ENCODE measurements at regions not wholly inside any gene's neighbourhood (a gene's known extent, or its start where the extent isn't known, plus 50 kb on each side); places are given as distances from the start of the nearest gene placed in this dataset.

DNA sequence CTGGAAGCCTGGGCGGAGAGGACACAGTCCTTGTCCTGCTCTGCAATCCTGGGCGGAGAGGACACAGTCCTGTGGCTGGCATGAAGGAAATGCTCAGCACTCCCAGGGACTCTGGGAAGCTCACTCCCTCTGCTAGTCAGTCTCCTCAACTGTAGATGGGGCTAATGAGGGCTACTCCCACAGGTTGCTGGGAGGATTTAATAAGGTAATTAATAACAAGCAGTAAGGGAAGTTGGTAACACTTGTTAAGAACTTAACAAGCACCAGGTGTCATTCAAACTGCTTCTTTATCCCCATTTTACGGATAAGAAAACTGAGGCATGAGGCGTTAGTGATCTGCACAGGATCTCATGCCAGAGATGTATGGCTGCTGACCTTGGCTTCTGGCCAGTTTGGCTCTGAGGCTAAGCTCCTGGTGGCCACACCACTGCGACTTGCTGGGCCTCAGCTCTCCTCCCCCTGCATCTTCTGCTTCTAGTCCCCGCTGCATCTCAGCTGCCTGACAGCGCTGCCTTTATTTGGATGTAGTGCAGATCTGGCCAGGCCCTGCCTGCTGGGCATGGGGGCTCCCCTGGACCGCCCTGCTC, 54.1 kb upstream of the BEGAIN start:
- no peak overlapping the region for H3K27ac ChIP-seq
- H4K20me1 ChIP-seq (ENCODE audit: insufficient read depth, poor library complexity, severe bottlenecking), result no peaks in the 10 kb centered on the region
- H3K27me3 ChIP-seq, result no peaks in the 10 kb centered on the region
- H2AFZ ChIP-seq, result no peak overlapping the region
- no peak for TF ChIP-seq EZH2 (IDR thresholded peaks at IDR 0.05; ENCODE audit: borderline replicate concordance)
- TF ChIP-seq EZH2phosphoT487 (IDR thresholded peaks at IDR 0.05; ENCODE audit: low read depth, severe bottlenecking, unreplicated experiment), result no peak
- no peak for TF ChIP-seq CTCF (IDR thresholded peaks at IDR 0.05; ENCODE audit: poor library complexity)
- H3K4me2 ChIP-seq, result no peak overlapping the region
- no peaks in the 10 kb centered on the region for H3K9me2 ChIP-seq (replicated peaks; ENCODE audit: insufficient read depth)
- H3K79me2 ChIP-seq, result no peaks in the 10 kb centered on the region
- H3K4me3 ChIP-seq, result no peak overlapping the region
- H3K4me1 ChIP-seq (ENCODE audit: insufficient read depth), result no peaks in the 10 kb centered on the region
- no peaks in the 10 kb centered on the region for H3K9me3 ChIP-seq (ENCODE audit: low read depth)
- no peaks in the 10 kb centered on the region for H3K36me3 ChIP-seq (replicated peaks; ENCODE audit: insufficient read depth, low read depth)
- no peak for DNase-seq (ENCODE audit: low spot score)
- 77% methylated on average over 8 of the region's 8 CpGs for WGBS (ENCODE audit: low lambda C conversion rate, missing lambda C conversion rate)

GRCh38 chr14:100643426-100643825, 56.2 kb upstream of the BEGAIN start:
- Histone ChIP-seq H3K9me3 (ENCODE audit: low read depth) (no peaks in the 10 kb centered on the region), H3K4me3 (no peak overlapping the region), H3K9me2 (replicated peaks; ENCODE audit: insufficient read depth) (no peaks in the 10 kb centered on the region), H3K27ac (no peak overlapping the region), H3K36me3 (replicated peaks; ENCODE audit: insufficient read depth, low read depth) (no peaks in the 10 kb centered on the region), H3K79me2 (no peaks in the 10 kb centered on the region), H3K27me3 (no peaks in the 10 kb centered on the region), H3K4me2 (no peak overlapping the region), H3K4me1 (ENCODE audit: insufficient read depth) (no peaks in the 10 kb centered on the region), H2AFZ (no peak overlapping the region), H4K20me1 (ENCODE audit: insufficient read depth, poor library complexity, severe bottlenecking) (no peaks in the 10 kb centered on the region)
- over 99% methylated on average over 8 of the region's 8 CpGs for WGBS (ENCODE audit: low lambda C conversion rate, missing lambda C conversion rate)
- TF ChIP-seq EZH2phosphoT487 (IDR thresholded peaks at IDR 0.05; ENCODE audit: low read depth, severe bottlenecking, unreplicated experiment) (no peak), EZH2 (IDR thresholded peaks at IDR 0.05; ENCODE audit: borderline replicate concordance) (no peak), CTCF (IDR thresholded peaks at IDR 0.05; ENCODE audit: poor library complexity) (no peak)
- DNase-seq (ENCODE audit: low spot score), result no peak

- 90% methylated on average over 6 of the region's 6 CpGs for WGBS (ENCODE audit: low lambda C conversion rate, missing lambda C conversion rate)
- no peak overlapping the region for H3K4me2 ChIP-seq
- H3K36me3 ChIP-seq (replicated peaks; ENCODE audit: insufficient read depth, low read depth), result no peaks in the 10 kb centered on the region
- no peaks in the 10 kb centered on the region for H3K79me2 ChIP-seq
- H4K20me1 ChIP-seq (ENCODE audit: insufficient read depth, poor library complexity, severe bottlenecking), result no peaks in the 10 kb centered on the region
- no peaks in the 10 kb centered on the region for H3K27me3 ChIP-seq
- no peak overlapping the region for H3K4me3 ChIP-seq
- TF ChIP-seq EZH2 (IDR thresholded peaks at IDR 0.05; ENCODE audit: borderline replicate concordance), result no peak
- TF ChIP-seq CTCF (IDR thresholded peaks at IDR 0.05; ENCODE audit: poor library complexity), result no peak
- TF ChIP-seq EZH2phosphoT487 (IDR thresholded peaks at IDR 0.05; ENCODE audit: low read depth, severe bottlenecking, unreplicated experiment), result no peak
- H3K9me2 ChIP-seq (replicated peaks; ENCODE audit: insufficient read depth), result no peaks in the 10 kb centered on the region
- DNase-seq (ENCODE audit: low spot score), result no peak
- H2AFZ ChIP-seq, result no peak overlapping the region
- no peaks in the 10 kb centered on the region for H3K9me3 ChIP-seq (ENCODE audit: low read depth)
- H3K27ac ChIP-seq, result no peak overlapping the region
- H3K4me1 ChIP-seq (ENCODE audit: insufficient read depth), result no peaks in the 10 kb centered on the region
Observed at GRCh38 chr14:100644383-100644782, 57.2 kb upstream of the BEGAIN start.

Data from hepatocyte (in vitro differentiated cells).